Calu3 (cell line): ENCODE measurements at regions not wholly inside any gene's neighbourhood (a gene's known extent, or its start where the extent isn't known, plus 50 kb on each side); places are given as distances from the start of the nearest gene placed in this dataset.

Experiments
- BruUV-seq: library from RNA; stranded (reverse); fragments of 400-500 nt; replicated peaks from 2 replicates; lab custom pipeline; 2021; lab: Mats Ljungman, UMichigan
- CTCF ChIA-PET: fragments of 300-600 bp; sonication (Branson Sonifier 250); formaldehyde crosslinking; loops from one replicate; lab custom pipeline; 2022; ENCODE audit warnings: antibody characterized with exemption; lab: Charles Lee
- DNase-seq: peaks from one replicate; pipeline ENCODE4 v3.0.0; 2022
- H3K27ac Mint-ChIP-seq: one replicate; pipeline ENCODE4 v1.8.0; 2022; ENCODE audit warnings: mixed read lengths; ENCODE audit not compliant: unreplicated experiment
- H3K27me3 Mint-ChIP-seq: one replicate; pipeline ENCODE4 v1.8.0; 2022; ENCODE audit warnings: mixed read lengths; ENCODE audit not compliant: unreplicated experiment
- H3K36me3 Mint-ChIP-seq: one replicate; pipeline ENCODE4 v1.8.0; 2022; ENCODE audit warnings: mild to moderate bottlenecking, moderate library complexity, mixed read lengths; ENCODE audit not compliant: insufficient read depth, unreplicated experiment
- H3K4me1 Mint-ChIP-seq: one replicate; pipeline ENCODE4 v1.8.0; 2022; ENCODE audit warnings: mild to moderate bottlenecking, low read depth, mixed read lengths; ENCODE audit not compliant: unreplicated experiment
- H3K4me3 Mint-ChIP-seq: one replicate; pipeline ENCODE4 v1.8.0; 2022; ENCODE audit warnings: mild to moderate bottlenecking, low read depth, moderate library complexity, mixed read lengths; ENCODE audit not compliant: unreplicated experiment
- H3K9me3 Mint-ChIP-seq: one replicate; pipeline ENCODE4 v1.8.0; 2022; ENCODE audit warnings: low read depth, mixed read lengths; ENCODE audit not compliant: unreplicated experiment
- CTCF ChIP-seq: fragments of 200-600 bp; IDR thresholded peaks from one replicate; pipeline ENCODE4 v1.8.0; 2022; ENCODE audit warnings: antibody characterized with exemption; ENCODE audit not compliant: unreplicated experiment
- intact Hi-C: fragments of 100-400 bp; cut with micrococcal nuclease; formaldehyde crosslinking; loops from one replicate; pipeline ENCODE4 v1.10.0; 2022; ENCODE audit not compliant: unreplicated experiment

DNA sequence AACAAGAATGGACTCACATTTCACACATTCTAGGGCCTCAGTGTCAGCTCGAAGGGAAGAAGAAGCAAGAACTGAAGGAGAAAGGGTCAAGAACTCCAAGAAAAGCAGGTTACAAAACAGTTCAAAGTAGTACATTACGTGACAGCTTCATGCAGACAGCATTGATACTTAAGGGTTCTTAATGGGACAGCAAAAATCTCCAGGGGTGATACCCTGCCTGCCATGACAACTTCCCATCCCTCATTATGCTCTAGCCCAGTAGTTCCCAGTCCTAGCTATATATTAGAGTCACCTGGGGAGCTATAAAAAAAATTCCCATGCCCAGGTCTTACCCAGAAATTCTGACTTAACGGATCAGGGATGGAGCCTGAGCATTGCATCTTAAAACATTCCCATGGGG lies 51.2 kb upstream of the PROX1 start:
- Mint-ChIP-seq H3K27me3 (peaks cover 77% of the 10 kb centered on the region), H3K9me3 (no peaks in the 10 kb centered on the region), H3K4me3 (no peak overlapping the region), H3K36me3 (no peaks in the 10 kb centered on the region), H3K4me1 (no peaks in the 10 kb centered on the region), H3K27ac (no peak overlapping the region)
- intact Hi-C loops, result loop anchor here (2.0 kb wide), 1 partner anchor 20 kb away; no protein-coding TSS in a partner anchor
- BruUV-seq, result no TSS peak
- no peak for TF ChIP-seq CTCF
- DNase-seq, result no peak
- CTCF ChIA-PET, result no interaction called here
